ENCODE measurements at regions not wholly inside any gene's neighbourhood (a gene's known extent, or its start where the extent isn't known, plus 50 kb on each side); places are given as distances from the start of the nearest gene placed in this dataset.

- DNase-seq (ENCODE audit: low spot score): no peak
Measured at GRCh38 chr13:50071379-50071778, 56.1 kb downstream of the KCNRG start.

DNA sequence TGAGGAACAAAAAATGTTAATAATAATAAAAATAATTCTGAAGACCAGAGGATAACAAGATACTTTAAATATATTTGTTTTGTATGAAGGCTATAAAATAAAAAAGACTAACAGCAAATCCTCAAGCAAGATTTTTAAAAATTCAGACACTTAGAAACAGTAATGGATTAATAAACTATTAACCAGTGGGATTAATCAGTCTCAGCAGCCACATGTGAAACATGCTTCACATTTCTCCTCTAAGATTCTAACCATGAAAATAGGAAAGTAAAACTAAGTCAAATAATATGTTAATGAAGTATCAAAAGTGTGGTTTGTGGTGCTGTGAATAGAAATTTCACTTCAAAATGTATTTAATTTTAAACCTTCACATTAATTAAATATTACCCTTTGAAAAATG is 57.4 kb downstream of the KCNRG start:
- DNase-seq (ENCODE audit: low spot score): no peak

- DNase-seq (ENCODE audit: low spot score): no peak
Measured at GRCh38 chr13:50073340-50073739, 58.1 kb downstream of the KCNRG start.

GRCh38 chr13:50074843-50075242 is 59.6 kb downstream of the KCNRG start:
- DNase-seq (ENCODE audit: low spot score): no peak

DNA sequence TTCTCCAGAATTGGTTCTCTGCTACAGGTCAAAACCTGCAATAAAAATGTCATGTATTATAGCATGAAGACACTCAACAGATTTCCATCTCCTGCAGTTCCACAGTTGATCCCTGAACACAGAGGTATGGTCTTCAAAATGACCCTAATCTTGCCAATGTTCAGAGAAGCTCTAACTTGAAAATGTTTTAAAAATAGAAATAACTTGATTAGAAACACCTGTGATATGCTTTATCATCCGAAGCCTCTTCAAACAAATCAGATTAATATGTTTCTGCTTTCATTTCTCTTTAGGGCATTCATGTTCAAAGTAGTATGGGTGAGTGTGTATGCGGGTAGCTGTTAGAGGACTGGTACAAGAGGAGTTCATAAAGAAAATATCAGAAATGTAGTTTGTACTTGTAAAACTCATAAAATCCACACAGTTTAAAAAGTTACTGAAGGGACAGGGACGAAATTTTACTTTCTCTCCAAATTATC is 60.4 kb downstream of the KCNRG start:
- DNase-seq (ENCODE audit: low spot score): no peak

DNA sequence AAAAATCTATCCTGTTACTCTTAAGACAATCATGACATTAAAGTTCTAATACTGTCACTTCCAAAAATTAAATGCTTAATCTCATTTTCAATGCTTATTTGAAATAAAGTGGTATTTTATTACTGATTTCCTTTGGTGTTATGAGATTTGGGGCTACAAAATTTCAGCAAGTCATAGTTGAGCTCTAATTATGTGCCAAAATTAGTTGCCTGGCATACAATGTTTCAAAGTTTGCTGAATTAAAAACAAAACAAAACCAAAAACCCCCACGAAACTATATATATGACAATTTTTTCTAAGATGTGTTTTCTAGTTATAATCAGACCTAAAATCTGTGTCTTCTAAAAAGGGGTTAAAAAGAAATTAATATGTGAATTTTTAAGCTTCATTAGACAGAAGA is 62.2 kb downstream of the KCNRG start:
- DNase-seq (ENCODE audit: low spot score): no peak

- DNase-seq (ENCODE audit: low spot score): no peak
Measured at GRCh38 chr13:50078231-50078894, 63.1 kb downstream of the KCNRG start.

DNA sequence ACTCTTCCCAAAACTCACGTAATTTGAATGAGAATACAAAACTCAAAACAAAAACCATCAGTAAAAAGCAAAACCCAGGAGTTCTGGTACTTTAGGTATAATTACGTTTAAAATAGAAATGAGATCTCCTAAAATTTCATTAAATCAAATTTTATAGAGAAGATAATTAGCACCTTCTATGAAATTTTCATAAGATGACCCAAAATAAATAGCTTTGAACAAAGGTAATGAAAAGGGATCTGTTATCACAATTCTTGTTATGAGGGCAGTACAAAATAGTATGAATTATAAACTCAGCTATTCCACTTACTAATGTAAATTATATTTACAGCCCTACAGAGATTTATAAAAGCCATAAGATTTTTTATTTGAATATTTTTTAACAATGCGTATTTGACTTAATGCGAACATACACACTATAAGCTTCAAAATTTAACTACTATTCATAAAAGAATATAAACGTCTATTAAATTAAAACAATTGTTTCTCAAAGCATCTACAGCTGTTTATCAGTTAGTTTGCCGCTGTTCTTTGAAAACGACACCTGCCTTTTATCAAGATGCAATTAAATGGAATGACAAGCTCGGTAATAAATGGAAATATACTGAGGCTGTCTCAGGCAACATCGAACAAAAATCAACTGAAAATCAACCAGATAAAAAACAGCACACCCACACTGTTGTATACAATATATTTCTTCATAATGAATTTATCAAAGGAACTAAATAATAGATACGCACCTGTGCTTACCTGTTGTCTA is 63.8 kb downstream of the KCNRG start:
- no peak for DNase-seq (ENCODE audit: low spot score)

- DNase-seq (ENCODE audit: low spot score): no peak
Measured at GRCh38 chr13:50079655-50080202, 64.5 kb downstream of the KCNRG start.

DNA sequence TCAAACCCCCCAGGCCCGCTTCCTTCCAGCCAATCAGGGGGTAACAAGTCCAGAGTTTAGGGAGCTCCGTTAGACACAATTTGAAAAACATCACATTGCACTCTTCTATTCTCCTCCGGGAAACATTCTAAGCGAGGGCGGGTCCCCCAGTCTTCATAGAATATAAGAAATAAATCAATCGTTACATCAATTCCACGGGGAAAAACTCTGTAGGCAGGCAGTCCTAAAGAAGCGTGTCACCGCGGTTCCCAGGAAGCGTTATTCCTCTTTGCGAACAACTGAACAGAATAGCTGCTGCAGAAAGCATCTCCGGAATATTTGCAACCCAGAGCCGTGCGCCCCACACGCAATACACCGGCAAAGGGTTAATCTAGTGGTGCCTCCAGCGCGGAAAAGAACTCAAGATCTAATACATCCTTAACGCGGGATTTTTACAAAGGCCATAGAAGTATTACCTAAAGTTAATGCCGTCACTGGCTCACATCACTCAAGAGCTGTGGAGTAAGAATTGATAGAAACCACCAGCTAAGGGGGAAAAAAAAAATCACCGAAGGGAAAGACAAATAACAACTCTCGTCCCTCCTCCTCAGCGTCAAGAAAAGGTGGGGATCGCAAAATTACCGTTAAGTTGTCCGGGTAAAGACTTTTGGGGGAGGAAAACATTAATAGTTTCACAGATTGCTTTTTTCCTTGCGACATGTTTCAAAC is 65.1 kb downstream of the KCNRG start:
- DNase-seq (ENCODE audit: low spot score): no peak

DNA sequence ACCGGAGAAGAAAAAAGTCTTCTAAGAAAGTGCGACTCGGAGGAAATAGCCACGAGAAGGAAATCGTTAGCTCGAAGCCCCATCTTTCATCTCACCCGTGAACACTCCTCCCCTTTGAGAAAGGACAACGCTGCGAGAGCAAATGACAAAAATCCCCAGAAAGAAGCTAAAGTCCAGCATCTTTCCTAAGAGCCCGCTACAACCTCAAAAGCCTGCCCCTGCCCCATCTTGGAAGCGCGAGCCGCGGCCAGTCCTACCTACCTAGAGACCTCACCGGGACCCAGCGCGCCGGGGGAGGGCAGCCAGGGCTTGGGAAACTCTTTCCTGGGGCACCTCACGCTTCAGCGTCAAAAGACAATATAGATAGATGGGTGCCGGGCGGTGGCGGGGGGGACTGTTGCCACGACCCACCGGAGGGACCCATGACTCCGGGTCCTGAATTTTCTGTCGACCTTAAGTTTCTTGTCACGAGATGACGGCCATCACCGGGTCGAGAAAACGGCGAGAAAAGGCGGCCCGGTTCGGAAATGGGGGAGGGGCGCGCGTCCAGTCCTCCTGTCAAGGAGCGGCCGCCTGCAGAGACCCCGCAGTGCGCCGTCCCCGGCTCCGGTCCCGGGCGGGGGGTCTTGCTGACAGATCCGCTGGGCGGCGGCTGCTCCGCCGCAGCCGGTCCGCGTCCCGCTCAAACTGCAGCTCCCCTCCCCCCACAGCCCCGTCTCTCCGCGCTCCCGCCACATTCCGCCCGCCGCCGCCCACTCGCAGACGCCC is 65.9 kb downstream of the KCNRG start:
- DNase-seq (ENCODE audit: low spot score): peak; percentile 35

- DNase-seq (ENCODE audit: low spot score): peak; percentile 98
Measured at GRCh38 chr13:50081679-50082425, 66.6 kb downstream of the KCNRG start.

- DNase-seq (ENCODE audit: low spot score): peak; percentile 85
Measured at GRCh38 chr13:50082426-50083281, 67.4 kb downstream of the KCNRG start.

GRCh38 chr13:50085063-50085462 is 69.8 kb downstream of the KCNRG start:
- DNase-seq (ENCODE audit: low spot score): no peak

DNA sequence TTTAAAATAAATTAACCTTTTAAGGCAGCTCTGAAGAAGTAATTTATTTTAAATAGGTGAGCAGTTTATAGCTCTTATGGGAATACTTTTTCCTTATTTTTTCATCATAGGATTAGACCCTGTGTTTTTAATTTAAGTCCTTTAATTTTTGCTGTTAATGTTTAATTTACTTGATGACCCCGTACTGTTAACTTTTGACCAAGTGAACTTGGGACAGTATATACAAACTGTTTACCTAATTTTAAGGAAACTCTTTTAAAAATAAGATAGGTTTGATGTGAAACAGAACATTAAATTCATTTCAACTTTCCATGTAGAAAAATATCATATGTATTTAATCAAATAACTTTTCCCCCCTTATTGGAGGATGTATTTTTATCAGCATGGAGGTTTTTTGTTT is 74.4 kb downstream of the KCNRG start:
- no peak for DNase-seq (ENCODE audit: low spot score)

DNA sequence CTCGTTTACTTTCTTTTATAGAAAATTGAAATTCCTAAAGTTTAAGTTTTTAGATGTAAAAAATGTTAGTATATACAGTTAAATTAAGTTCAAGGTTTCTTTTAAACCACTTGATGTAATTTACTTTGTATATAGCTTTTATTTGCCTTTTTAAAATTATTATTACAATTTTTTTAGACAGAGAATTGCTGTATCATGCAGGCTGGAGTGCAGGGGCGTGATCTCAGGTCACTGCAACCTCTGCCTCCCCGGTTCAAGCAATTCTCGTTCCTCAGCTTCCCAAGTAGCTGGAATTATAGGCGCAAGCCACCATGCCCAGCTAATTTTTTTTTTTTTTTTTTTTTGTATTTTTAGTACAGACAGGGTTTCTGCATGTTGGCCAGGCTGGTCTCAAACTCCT is 75.0 kb downstream of the KCNRG start:
- DNase-seq (ENCODE audit: low spot score): no peak

- no peak for DNase-seq (ENCODE audit: low spot score)
Measured at GRCh38 chr13:50094615-50095293, 79.5 kb downstream of the KCNRG start.

DNA sequence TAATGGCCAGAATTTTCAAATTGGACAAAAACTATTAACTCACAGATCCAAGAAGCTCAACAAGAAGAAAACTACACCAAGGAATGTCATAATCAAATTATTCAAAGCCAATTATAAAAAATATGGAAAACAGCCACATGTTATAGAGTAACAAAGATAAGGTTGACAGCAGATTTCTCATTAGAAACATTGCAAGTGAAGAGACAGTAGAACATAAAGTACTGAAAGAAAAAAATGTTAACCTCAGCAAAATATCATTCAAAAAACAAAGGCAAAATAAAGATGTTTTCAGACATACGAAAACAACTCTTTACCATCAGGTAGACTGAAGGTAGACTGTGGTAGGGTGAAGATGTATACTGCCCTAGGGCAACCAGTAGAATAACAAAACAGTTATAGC is 83.4 kb downstream of the KCNRG start:
- no peak for DNase-seq (ENCODE audit: low spot score)

- no peak for DNase-seq (ENCODE audit: low spot score)
Measured at GRCh38 chr13:50099473-50099872, 84.2 kb downstream of the KCNRG start.

Data from mucosa of gallbladder (tissue), 1 donor.